HAP-1 (cell line): ENCODE measurements at regions not wholly inside any gene's neighbourhood (a gene's known extent, or its start where the extent isn't known, plus 50 kb on each side); places are given as distances from the start of the nearest gene placed in this dataset.
"Not testable (repeated sequence)": the region's sequence is repeated elsewhere in the genome, so short reads cannot be mapped to it uniquely, and the experiment has no call there.

ENCODE experiments used
- DNase-seq, 2 experiments: peaks; one replicate each; pipeline ENCODE4 v3.0.0-alpha.2; 2016 to 2020; ENCODE audit warnings: low spot score in 2 of 2
- H3K27me3 ChIP-seq: fragments of 250-450 bp; sonication (Bioruptor Pico); 2 replicates; pipeline ENCODE4 v1.5.1; 2020; ENCODE audit warnings: low read depth, mild to moderate bottlenecking, moderate library complexity
- H3K36me3 ChIP-seq: fragments of 250-450 bp; sonication (Bioruptor Pico); replicated peaks from 2 replicates; pipeline ENCODE4 v1.5.1; 2020; ENCODE audit warnings: mild to moderate bottlenecking
- H3K4me1 ChIP-seq: fragments of 250-450 bp; sonication (Bioruptor Pico); 2 replicates; pipeline ENCODE4 v1.5.1; 2020; ENCODE audit warnings: mild to moderate bottlenecking
- H3K4me3 ChIP-seq: fragments of 250-450 bp; sonication (Bioruptor Pico); 2 replicates; pipeline ENCODE4 v1.5.1; 2020; ENCODE audit warnings: mild to moderate bottlenecking, moderate library complexity
- H3K9me3 ChIP-seq: fragments of 250-450 bp; sonication (Bioruptor Pico); 2 replicates; pipeline ENCODE4 v1.5.1; 2020; ENCODE audit warnings: mild to moderate bottlenecking, moderate library complexity
- in situ Hi-C: fragments of 300-500 bp; cut with MboI; formaldehyde crosslinking; loops from 3 replicates; pipeline ENCODE4 v1.14.3; 2020; ENCODE audit warnings: low sequenced_read_pairs, inconsistent platforms, mixed read lengths

- H3K36me3 ChIP-seq = no peaks in the 10 kb centered on the region
- DNase-seq = no peak
- in situ Hi-C loops = no loop called here
- H3K4me1 ChIP-seq = no peaks in the 10 kb centered on the region
- no peak overlapping the region for H3K4me3 ChIP-seq
- H3K9me3 ChIP-seq = no peaks in the 10 kb centered on the region; the same call in 1 of the 2 replicates
- H3K27me3 ChIP-seq = no peaks in the 10 kb centered on the region
Measured at GRCh38 chr4:24208691-24209090, 318.8 kb upstream of the PPARGC1A start.

- H3K9me3 ChIP-seq, DNase-seq: not testable (repeated sequence)
Measured at GRCh38 chr4:24204708-24205107, 314.9 kb upstream of the PPARGC1A start.

GRCh38 chr4:24203926-24204325, 314.1 kb upstream of the PPARGC1A start:
- H3K4me3 ChIP-seq = no peak overlapping the region
- H3K9me3 ChIP-seq = no peaks in the 10 kb centered on the region; the same call in 1 of the 2 replicates
- DNase-seq = no peak
- H3K27me3 ChIP-seq = no peaks in the 10 kb centered on the region
- in situ Hi-C loops = no loop called here
- H3K4me1 ChIP-seq = no peaks in the 10 kb centered on the region
- no peaks in the 10 kb centered on the region for H3K36me3 ChIP-seq

More at GRCh38 chr4:24204708-24205107, 314.9 kb upstream of the PPARGC1A start:
- H3K4me3 ChIP-seq, H3K27me3 ChIP-seq, H3K4me1 ChIP-seq, H3K36me3 ChIP-seq, in situ Hi-C loops: not testable (repeated sequence)

- H3K27me3 ChIP-seq = no peaks in the 10 kb centered on the region
- in situ Hi-C loops = no loop called here
- H3K4me1 ChIP-seq = no peaks in the 10 kb centered on the region
- H3K9me3 ChIP-seq = no peaks in the 10 kb centered on the region; the same call in 1 of the 2 replicates
- no peak overlapping the region for H3K4me3 ChIP-seq
- H3K36me3 ChIP-seq = no peaks in the 10 kb centered on the region
- no peak for DNase-seq
Measured at GRCh38 chr4:24202579-24202978, 312.7 kb upstream of the PPARGC1A start.

GRCh38 chr4:24197955-24198354, 308.1 kb upstream of the PPARGC1A start:
- no peaks in the 10 kb centered on the region for H3K4me1 ChIP-seq
- no peak for DNase-seq
- no peaks in the 10 kb centered on the region for H3K9me3 ChIP-seq
- in situ Hi-C loops = no loop called here
- H3K27me3 ChIP-seq = no peaks in the 10 kb centered on the region
- no peaks in the 10 kb centered on the region for H3K36me3 ChIP-seq
- H3K4me3 ChIP-seq = no peak overlapping the region

- Histone ChIP-seq H3K4me3 (no peak overlapping the region), H3K36me3 (no peaks in the 10 kb centered on the region), H3K4me1 (no peaks in the 10 kb centered on the region), H3K27me3 (no peaks in the 10 kb centered on the region), H3K9me3 (no peaks in the 10 kb centered on the region)
- in situ Hi-C loops = no loop called here
- DNase-seq = no peak
Measured at GRCh38 chr4:24196785-24197184, 306.9 kb upstream of the PPARGC1A start.

- in situ Hi-C loops = no loop called here
- Histone ChIP-seq H3K9me3 (no peaks in the 10 kb centered on the region), H3K4me1 (no peaks in the 10 kb centered on the region), H3K27me3 (no peaks in the 10 kb centered on the region), H3K4me3 (no peak overlapping the region), H3K36me3 (no peaks in the 10 kb centered on the region)
- no peak for DNase-seq
Measured at GRCh38 chr4:24195991-24196736, 306.3 kb upstream of the PPARGC1A start.

GRCh38 chr4:24192018-24192641, 302.3 kb upstream of the PPARGC1A start:
- Histone ChIP-seq H3K27me3 (no peaks in the 10 kb centered on the region), H3K9me3 (no peaks in the 10 kb centered on the region), H3K4me1 (no peaks in the 10 kb centered on the region), H3K4me3 (no peak overlapping the region), H3K36me3 (no peaks in the 10 kb centered on the region)
- DNase-seq = no peak
- in situ Hi-C loops = no loop called here

- no peaks in the 10 kb centered on the region for H3K27me3 ChIP-seq
- H3K9me3 ChIP-seq = no peaks in the 10 kb centered on the region
- in situ Hi-C loops = no loop called here
- H3K4me1 ChIP-seq = no peaks in the 10 kb centered on the region
- DNase-seq = no peak
- H3K4me3 ChIP-seq = no peak overlapping the region
- H3K36me3 ChIP-seq = no peaks in the 10 kb centered on the region
Measured at GRCh38 chr4:24190761-24191695, 301.2 kb upstream of the PPARGC1A start.

- DNase-seq = no peak
- no peaks in the 10 kb centered on the region for H3K4me1 ChIP-seq
- no peaks in the 10 kb centered on the region for H3K9me3 ChIP-seq
- no peaks in the 10 kb centered on the region for H3K36me3 ChIP-seq
- in situ Hi-C loops = no loop called here
- no peak overlapping the region for H3K4me3 ChIP-seq
- H3K27me3 ChIP-seq = no peaks in the 10 kb centered on the region
Measured at GRCh38 chr4:24188459-24188858, 298.6 kb upstream of the PPARGC1A start.

- no peak for DNase-seq
- in situ Hi-C loops = no loop called here
- no peak overlapping the region for H3K4me3 ChIP-seq
- H3K27me3 ChIP-seq = no peaks in the 10 kb centered on the region
- no peaks in the 10 kb centered on the region for H3K36me3 ChIP-seq
- no peaks in the 10 kb centered on the region for H3K9me3 ChIP-seq
- H3K4me1 ChIP-seq = no peaks in the 10 kb centered on the region
Measured at GRCh38 chr4:24186466-24186865, 296.6 kb upstream of the PPARGC1A start.

- Histone ChIP-seq H3K27me3 (no peaks in the 10 kb centered on the region), H3K9me3 (no peaks in the 10 kb centered on the region), H3K36me3 (no peaks in the 10 kb centered on the region), H3K4me1 (no peaks in the 10 kb centered on the region), H3K4me3 (no peak overlapping the region)
- in situ Hi-C loops = no loop called here
- no peak for DNase-seq
Measured at GRCh38 chr4:24181005-24181404, 291.2 kb upstream of the PPARGC1A start.

- no peaks in the 10 kb centered on the region for H3K4me1 ChIP-seq
- H3K9me3 ChIP-seq = no peaks in the 10 kb centered on the region
- H3K27me3 ChIP-seq = no peaks in the 10 kb centered on the region
- in situ Hi-C loops = no loop called here
- no peak for DNase-seq
- H3K36me3 ChIP-seq = no peaks in the 10 kb centered on the region
- H3K4me3 ChIP-seq = no peak overlapping the region
Measured at GRCh38 chr4:24180586-24180985, 290.7 kb upstream of the PPARGC1A start.
